AG09319 (cell line): ENCODE measurements at regions not wholly inside any gene's neighbourhood (a gene's known extent, or its start where the extent isn't known, plus 50 kb on each side); places are given as distances from the start of the nearest gene placed in this dataset.

Experiments
- DNase-seq: peaks from one replicate; pipeline ENCODE4 v3.0.0-alpha.2; 2010; ENCODE audit warnings: low read depth; ENCODE audit errors: extremely low read depth
- TF ChIP-seq, protein P1 (sequence below): IDR thresholded peaks from 2 replicates; pipeline ENCODE4 v1.5.1; 2011; ENCODE audit warnings: low read depth, mild to moderate bottlenecking, inconsistent platforms, low read length, moderate library complexity

DNA sequence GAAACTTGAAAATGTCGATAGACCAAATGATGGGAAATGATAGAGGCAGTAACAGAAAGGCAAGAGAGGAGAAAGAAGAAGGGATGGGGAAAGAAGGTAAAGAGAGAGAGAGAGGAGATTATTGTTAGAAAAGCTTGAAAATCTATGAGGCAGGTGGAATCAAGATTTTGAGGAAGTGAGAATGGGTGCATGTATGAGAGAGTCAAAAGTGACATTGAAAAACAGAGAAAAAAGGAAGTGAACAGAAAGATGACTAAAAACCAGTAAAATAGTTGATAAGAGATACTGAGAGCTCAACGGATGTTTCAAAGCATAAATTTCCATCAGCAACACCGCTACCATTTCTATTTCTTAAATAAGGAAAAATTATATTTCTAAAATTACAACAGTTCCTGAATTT is 327.4 kb upstream of the CWC22 start:
- no peak for DNase-seq
- TF ChIP-seq, protein P1, sequence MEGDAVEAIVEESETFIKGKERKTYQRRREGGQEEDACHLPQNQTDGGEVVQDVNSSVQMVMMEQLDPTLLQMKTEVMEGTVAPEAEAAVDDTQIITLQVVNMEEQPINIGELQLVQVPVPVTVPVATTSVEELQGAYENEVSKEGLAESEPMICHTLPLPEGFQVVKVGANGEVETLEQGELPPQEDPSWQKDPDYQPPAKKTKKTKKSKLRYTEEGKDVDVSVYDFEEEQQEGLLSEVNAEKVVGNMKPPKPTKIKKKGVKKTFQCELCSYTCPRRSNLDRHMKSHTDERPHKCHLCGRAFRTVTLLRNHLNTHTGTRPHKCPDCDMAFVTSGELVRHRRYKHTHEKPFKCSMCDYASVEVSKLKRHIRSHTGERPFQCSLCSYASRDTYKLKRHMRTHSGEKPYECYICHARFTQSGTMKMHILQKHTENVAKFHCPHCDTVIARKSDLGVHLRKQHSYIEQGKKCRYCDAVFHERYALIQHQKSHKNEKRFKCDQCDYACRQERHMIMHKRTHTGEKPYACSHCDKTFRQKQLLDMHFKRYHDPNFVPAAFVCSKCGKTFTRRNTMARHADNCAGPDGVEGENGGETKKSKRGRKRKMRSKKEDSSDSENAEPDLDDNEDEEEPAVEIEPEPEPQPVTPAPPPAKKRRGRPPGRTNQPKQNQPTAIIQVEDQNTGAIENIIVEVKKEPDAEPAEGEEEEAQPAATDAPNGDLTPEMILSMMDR, result no peak

DNA sequence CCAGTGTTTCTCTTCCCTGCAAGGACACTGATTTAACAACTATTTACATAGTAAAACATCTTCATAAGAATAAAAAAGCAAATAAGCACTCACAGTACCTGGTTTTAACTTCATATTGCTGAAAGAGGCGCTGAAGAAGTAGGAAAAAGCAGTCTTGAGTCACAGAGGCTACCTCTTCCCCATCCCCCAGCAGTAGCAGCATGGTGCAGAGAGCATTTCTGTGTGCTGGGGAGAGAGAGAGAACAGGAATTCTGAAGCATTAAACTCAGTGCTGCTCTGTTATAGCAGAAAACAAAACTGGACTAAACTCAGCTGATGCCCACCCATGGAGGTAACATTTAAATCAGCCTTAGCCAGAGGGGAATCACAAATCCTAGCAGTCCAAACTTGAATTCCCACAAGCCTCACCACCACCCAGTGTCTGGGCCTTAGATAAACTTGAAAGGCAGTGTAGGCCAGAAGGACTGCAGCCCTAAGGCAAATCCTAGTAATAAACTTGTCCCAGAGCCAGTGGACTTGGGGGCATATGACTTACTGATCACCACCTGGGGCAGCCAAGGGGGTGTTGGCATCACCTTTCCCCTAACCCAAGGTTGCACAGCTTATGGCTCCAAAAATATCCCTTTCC is 321.8 kb upstream of the CWC22 start:
- TF ChIP-seq, protein P1, result no peak
- DNase-seq, result no peak

DNA sequence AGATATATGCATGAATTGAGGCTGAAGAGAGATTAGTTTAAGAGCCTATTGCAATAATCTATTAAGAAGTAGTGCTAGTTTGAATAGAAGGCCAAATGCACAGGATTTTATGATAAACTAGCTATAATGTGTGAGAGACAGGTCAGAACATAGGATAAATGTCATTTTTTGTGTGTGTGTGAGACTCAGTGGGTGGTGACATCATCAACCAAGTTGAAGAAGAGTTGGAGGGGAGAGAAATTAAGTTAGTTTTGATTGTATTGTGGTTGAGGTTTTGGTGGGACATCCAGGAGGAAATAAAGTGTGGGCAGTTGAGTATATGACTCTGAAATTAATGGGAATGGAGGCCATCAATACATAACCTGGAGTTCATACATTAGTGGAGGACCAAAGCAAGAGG is 320.1 kb upstream of the CWC22 start:
- no peak for DNase-seq
- TF ChIP-seq, protein P1, result no peak

DNA sequence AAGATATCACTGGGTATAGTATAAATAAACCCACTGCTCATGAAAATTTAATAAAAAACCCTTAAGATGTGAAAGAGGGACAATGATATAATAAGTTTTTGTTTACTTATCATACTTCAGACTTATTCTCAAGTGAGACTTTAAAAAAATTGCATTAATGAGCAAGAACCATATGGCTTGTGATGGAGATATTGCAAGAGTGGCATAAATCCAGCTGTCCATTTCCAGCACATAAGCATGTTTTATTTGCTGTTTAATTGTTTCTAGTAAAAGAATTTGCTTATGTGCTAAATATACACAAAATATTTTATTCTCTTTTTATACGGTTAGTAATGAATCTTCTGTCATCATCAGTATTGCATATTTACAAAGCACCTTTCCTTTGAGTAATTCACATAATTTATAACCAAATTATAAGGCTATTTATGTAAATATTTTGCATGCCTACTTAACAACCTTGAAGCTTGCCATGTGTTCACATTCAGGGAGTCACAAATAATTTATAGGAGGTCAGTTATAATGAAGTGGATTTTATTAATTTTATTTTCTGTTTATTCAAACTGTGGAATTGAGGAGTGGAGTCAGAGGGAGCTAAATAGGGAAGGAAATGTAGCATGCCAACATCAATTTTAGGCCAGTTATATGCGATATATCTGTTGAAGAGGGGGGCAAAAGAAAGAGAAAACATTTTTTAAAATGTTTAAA is 318.5 kb upstream of the CWC22 start:
- TF ChIP-seq, protein P1, result no peak
- no peak for DNase-seq

DNA sequence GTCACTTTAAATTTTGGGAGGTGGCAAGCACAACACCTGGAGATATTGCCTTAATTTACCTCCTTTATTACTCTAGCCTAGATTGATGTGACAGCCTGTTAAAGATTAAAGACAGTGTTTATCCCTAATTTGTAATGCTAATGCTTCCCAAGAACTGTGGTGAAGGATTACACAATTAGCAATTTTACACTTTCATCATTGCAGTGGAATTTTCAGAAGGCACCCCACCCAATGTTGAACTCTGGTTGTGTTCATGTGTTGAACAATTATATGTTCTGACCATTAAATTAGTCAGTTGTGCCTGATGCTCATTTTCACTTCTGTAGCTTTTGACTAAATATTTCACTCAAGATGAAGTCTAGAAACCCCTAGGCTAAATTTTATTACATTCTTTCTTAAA is 317.1 kb upstream of the CWC22 start:
- DNase-seq, result no peak
- TF ChIP-seq, protein P1, result no peak

DNA sequence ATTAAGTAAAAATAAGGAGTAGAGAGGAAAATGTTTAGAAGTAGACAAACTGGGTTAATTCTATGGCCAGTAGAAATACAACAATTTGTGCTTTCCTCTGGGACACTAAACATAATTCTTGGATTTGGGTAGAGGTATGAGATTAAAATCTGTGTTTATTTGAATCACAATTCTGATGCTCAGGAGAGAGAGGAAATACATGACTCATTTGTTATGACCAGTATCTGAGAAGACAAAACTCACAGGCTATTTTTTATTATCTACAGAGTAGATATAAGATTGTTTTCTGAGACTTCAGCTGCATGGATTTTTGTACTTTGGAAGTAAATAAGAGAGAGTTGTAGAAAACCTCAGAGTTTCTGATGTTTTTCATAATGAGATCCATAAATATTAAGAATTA is 315.7 kb upstream of the CWC22 start:
- no peak for DNase-seq
- TF ChIP-seq, protein P1, result no peak

DNA sequence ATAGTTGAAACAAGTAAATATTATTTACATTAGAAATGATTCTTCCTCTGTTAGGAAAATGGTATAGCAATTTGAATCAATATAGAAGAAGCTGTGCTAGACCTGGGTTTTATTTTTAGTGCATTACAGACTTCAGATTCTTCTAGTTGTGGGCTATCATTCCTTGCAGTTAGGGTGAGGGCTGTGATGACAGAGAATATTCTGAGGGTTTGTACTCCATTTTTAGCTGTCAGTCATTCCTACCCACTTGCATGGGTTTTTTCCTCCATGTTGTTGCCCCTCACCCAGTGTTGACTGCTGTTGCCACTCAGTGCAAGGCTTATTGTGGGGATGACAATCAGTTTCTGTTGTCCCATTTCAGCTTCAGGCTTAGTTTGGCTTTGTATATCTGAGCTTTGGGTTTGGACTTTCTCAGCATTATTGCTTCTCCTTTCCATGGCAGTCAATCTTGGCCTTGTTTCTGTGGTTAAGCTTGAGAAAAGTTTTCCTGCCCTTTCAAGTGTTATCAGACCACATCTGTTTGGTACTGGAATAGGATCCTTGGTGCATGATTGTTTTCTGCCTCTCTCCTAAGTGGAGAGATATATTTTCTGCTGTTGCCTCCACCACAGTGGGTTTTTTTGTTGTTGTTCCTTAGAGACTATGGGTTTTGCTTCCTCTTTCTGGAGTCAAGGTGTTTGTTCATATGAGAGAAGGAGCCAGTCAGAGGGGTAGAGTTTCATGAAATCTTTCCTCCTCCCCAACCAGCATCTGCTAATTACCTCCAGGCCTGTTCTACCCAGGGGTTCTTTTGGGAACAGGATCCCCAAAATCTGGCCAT is 312.7 kb upstream of the CWC22 start:
- DNase-seq, result no peak
- TF ChIP-seq, protein P1, result no peak
